Testis (tissue), 2 donors: ENCODE measurements at regions not wholly inside any gene's neighbourhood (a gene's known extent, or its start where the extent isn't known, plus 50 kb on each side); places are given as distances from the start of the nearest gene placed in this dataset.

Experiments used
- CTCF ChIP-seq, 3 experiments: fragments of 450-650 bp in 2 of 3; fragments of 200-600 bp in 1 of 3; sonication (generic) in 1 of 3; IDR thresholded peaks; one replicate each; pipeline ENCODE4 v1.5.1; 2016 to 2019; ENCODE audit warnings: antibody characterized with exemption in 3 of 3, mild to moderate bottlenecking in 2 of 3, moderate library complexity in 1 of 3
- POLR2A ChIP-seq: fragments of 450-650 bp; IDR thresholded peaks from one replicate; pipeline ENCODE4 v1.6.1; 2017; ENCODE audit warnings: antibody characterized with exemption, mild to moderate bottlenecking, moderate library complexity

GRCh38 chr2:160742667-160743066 lies 249.1 kb upstream of the RBMS1 start:
- TF ChIP-seq POLR2A, result no peak
- no peak for TF ChIP-seq CTCF (IDR thresholded peaks at IDR 0.05)
